ENCODE measurements at regions not wholly inside any gene's neighbourhood (a gene's known extent, or its start where the extent isn't known, plus 50 kb on each side); places are given as distances from the start of the nearest gene placed in this dataset.

DNA sequence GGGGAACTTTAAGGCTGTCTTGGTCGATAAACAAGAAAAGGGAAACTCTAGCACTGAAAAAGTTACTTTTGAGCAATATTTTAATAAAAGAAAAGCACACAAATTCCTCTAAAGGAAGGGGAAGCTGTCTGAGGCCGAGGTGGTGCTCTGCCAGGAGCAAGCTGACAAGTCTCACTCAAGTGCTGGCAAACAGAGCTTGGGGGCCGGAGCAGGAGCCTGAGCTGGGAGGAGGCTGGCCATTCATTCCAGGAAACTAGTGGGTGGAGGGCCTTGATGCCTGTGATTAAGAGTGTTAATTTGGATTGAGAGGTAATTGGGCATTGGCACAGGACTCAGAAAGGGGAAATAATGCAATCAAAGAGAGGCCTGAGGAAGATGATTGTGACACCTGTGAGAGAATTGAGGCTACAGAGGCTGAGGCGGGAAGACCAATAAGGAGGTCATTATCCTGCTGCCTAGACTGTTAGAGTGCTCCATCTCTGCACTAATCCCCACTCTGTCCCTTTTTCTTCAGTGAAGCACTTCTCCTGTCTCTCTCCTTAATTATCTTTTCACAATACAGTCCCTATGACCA is 154.9 kb upstream of the COL1A2 start:
- DNase-seq = no peak

DNA sequence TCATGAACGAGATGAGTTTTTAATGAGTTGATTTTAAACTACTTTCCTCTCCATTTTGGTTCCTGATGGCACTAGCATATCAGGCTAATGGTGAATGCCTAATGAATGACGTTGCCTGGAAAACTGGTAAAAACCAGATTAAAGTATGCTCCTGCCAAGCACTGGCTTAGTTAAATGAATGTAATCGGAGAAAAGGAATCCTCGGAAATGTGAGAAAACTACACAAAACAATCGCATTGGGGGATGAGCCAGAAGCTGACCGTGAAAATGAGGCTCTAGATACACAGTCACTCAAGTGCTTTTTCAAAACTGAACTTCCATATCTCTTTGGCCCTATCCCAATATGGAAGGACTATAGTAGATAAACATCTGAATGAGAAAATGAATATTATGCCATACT is 153.8 kb upstream of the COL1A2 start:
- DNase-seq = no peak

DNA sequence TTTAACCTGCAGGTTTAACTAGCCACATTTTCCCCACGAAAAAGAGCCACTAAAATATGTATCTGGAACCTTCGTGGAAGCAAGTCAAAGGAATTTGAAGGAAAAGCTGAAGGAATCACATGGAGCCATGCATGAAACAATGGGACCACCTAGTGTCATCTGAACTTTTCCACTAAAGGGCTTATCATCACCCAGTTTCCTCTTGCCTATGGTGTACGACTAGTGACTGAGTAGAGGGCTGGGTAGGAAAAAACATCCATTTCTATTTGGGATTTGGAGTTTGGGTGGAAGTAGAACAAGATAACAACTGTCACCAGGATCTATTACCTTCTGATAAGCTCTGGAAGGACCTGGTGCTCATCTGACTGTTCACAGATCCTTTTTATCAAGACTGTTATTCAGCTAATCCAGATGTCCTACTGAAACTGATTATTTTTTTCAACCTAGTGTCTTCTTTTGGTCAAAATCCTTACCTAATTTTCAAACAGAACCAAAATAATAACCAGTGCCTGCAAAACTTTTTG is 153.2 kb upstream of the COL1A2 start:
- DNase-seq = no peak

DNA sequence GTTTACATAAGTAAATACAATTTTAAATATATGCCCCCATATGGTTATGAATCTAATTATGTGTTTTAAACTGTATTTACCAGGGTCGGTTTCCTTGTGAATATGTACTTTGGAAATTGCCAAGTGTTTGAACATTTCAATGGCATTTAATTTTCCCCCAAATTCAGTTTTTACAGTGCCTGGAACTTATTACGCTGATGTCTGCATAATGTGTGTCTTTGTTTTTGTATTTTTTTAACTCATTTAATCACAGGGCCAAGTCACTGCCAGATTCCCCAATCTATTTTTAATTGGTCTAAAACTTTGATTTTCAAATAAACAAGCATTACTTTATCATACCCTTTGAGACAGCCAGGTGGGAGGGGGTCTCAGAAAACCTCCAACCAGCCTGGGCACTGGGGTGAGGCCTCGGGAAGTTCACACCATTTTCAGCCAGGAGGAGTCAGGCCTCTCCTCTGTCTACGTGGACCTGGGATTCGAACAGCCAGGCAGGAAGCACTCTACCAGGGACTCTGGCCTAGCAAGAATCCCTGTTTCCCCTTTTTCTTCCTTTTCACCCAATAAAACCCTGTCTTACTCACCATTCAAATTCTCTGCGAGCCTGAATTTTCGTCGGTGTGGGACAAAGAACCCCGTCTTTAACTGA is 151.5 kb upstream of the COL1A2 start:
- DNase-seq = no peak

DNA sequence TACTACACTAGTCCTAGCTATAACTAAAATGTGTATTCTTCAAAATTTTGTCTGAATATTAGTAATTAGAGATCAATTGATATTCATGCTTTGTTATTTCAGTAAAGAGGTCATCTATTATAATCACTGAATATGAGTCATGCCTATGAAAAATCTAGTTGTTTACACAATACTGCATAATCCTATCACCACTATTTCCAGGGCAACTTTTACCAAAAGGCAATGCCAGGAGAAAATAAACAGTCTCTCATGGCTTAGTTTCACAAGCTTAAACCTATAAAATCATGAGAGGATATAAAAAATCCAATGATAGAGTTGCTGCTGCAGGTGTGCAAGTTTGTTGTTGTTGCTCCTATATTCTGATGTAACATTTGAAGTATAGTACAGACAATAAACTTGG is 149.9 kb upstream of the COL1A2 start:
- no peak for DNase-seq

DNA sequence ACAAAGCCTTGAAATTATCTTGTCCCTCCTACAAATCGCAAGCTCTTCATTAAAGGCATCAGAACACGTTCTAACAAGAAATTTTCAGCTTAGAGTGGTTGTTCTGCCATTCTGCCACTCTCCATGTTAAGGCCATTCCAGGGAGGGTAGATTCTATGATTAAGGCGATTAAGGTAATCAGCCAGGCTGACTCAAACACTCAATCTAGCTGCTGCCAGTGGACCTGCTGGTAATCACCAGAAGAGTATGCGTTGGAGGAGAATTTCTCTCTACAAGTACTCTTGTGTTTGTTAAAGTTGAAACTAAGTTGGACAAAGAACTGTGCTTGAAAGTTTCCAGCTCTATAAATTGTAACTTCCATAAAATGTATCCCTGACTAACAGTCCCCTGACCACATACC is 149.2 kb upstream of the COL1A2 start:
- no peak for DNase-seq

DNA sequence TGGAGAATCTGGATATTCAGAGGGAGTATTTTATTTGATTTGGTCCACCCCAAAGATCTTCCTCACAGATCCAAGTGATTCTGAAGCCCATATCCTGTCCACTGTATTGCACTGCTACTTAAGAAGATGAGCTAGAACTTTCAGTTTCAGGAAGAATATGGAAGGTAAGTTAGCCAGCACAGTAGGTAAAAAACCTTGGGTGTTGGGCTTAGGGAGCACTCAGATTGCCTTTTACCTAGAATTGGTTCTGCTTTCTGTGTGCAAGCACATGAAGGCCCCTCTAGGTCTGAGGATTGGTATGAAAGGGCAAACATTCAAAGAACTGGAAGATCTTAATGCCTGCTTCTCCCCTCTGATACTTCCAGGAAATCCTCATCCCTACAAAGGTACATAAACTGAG is 146.7 kb upstream of the COL1A2 start:
- no peak for DNase-seq

DNA sequence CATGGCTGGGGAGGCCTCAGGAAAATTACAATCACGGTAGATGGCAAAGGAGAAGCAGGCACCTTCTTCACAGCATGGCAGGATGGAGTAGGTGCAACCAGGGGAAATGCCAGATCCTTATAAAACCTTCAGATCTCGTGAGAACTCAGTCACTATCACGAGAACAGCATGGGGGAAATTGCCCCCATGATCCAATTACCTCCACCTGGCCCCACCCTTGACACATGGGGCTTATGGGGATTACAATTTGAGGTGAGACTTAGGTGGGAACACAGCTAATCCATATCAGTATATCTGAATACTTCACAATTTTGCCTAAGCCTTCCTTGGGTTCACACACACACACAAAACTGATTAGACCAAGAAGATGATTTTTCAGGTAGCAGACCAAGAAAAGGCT is 145.1 kb upstream of the COL1A2 start:
- DNase-seq = no peak

DNA sequence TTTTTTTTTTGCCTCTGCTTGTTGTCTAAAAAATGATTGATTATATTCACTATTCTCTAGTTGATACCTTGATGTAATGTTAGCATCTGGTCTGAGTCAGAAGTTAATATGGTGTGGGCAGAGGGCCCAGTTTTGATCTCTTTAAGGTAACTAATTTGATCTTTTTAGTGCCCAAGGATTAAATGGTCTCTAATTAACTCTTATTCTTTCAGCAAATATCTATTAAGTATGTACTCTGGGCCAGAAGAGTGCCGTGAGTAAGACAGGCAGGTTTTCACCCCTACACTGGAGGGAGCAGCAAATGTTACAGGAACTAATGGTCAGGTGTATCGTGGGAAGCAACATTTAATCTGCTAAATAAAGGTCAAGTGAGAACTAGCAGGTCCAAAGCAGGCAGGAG is 144.6 kb upstream of the COL1A2 start:
- DNase-seq = no peak

DNA sequence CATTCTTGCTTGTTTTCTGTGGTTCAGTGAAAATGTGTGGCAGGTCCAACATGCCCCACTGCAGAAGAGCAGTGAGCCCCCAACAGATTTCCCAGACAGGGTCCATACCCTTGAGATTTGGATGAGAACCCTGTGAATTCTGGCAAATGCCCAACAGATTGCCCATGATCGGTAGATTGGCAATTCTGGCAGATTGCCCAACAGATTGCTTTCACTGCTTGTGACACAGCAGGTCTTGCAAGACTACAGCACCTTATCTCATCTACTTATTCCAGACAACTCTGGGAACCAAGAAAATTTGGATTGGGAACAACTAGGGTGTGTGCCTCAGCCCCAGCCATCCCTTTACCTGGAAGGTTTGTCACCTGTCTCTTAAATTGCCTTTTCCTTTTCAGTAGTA is 143.7 kb upstream of the COL1A2 start:
- DNase-seq = no peak

DNA sequence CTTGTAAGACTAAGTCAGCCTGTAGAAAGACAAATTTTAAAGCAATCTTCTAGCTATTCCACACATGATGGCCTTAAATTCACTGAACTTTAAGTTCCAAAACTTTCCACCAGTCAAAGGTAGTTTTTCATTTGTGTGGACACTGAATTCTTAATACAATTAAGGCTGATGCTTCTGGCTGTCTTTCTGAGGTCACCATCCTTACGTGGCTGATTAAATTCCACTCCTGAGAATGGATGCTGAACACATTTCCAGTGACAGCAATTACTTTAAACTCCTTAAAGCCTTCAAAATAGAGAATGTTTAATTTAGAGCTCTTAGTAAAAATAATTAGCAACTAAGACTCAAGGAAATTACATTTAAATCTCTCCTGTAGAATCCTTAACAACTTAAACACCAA is 142.6 kb upstream of the COL1A2 start:
- no peak for DNase-seq

DNA sequence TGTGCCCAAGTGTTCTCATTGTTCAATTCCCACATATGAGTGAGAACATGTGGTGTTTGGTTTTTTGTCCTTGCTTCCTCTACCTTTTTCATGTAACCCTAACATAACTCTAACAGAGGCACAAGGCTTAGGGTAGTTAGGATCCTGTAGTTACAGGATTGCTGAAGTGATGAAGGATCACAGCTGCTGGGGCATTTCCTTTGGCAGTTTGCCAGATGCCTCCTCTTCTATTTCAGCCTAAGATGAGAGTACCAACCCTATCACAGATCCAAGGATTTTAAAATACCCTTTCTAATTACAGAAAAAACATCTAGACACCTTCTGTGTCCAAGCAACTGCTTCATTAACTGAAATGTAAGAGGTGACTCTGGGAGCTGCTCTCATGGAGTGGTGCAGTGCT is 141.7 kb upstream of the COL1A2 start:
- no peak for DNase-seq

DNA sequence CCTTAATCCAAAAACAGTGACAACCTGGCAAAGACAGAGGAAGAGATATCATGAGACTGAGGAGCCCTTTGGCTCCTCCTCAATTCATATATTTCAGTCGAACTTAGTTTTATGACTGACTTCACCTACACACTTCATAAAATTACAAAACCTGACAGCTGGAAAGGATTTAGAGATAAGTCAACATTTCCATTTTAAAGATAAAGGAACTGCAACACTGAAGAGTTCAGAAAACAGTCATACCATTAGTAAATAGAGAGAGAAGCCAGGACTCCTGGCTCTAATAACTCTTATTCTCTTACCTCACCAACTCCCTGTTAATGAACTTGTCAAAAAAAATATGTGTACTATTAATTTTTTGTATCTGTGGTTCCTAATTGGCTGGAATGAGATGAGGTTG is 141.0 kb upstream of the COL1A2 start:
- DNase-seq = no peak

DNA sequence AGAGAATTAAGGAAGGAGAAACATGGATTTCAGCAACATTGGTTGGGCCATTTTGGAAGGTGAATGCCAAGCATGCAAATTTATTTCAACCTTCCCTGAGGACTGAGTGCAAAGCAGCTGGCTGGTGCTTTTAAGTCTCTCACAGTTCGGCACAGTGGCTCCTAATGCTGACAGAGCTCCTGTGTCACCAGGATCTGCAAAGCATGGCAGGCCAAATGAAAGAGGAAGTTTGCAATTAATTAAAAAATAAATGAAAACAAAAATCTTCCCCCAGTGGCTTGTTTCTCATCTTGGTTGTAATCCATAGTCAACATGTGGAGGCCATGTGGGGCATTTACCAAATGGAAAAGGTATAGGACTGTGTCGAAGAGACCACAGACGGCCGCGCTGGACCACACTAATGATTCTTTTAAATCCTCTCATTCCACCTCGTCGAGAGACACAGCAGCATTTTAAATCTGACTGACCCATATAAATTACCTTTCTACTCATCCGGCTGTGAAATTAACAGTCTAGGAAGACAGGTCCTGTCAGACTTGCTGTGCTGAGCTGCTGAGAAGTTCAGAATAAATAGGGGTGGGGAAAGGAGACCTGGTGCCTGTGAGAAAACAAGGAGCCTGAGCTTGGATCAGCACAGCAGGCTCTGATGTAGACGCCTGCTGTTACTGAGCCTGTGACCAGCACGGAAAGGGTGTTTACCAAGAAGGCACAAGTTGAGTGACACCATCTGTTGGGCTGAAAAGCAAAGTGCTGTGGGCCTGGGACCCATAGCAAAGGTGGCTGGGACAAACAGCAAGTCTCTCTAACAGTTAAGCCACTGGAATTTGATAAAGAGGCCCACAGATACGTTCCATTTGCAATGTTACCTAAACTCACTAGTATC is 136.0 kb upstream of the COL1A2 start:
- no peak for DNase-seq

DNA sequence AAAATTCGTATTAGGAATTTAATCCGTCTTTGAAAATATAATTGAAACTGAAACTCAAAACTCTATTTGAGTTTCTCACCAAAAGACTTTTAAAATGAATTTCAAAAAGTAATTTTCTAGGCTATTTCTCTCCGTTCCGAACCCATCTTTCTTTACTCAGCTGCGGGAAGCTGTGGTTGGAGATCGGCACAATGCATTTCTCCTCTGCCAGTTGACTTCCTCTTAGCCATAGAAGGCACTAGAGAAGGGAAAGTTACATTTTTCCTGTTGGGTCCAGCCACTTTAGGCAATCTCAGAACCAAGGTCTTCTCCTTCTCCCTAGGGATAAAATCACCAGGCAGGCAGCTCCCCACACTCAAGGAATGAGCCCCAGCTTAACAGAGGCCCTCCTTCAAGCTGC is 133.6 kb upstream of the COL1A2 start:
- no peak for DNase-seq

DNA sequence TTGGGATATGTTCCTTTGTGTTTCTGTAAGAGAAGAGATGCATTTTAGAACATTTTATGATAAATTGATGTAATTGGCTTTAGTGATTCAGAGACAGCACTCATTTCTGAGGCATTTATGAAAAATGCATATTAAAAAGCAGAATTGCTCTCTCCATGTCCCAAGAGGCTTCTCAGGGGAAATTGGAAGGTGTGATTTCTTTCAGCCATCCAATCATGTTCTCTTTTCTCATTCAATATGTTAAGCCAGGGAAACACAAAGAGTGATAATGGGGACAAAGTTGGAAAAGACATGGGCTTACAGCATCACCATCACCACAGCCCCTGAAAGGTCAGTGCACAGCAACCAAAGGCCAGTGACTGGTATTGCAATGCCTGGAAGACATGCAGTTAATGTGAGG is 129.9 kb upstream of the COL1A2 start:
- no peak for DNase-seq

DNA sequence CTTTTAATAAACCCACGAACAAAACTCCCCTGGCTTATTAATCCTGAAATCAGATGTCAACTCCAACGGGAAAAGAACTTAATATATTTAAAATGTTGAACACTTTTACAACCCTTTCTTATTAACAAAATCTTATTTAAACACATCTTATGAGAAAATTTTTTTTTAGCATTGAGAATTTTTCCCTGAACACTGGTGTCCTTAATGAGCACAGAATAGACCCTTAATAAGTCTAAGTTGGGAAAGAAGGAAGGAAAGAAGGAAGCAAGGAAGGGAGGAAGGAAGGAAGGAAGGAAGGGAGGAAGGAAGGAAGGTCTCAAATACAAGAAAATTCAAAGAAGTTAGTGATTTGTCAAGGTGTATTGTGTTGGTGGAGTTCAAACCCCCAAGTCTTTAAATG is 129.2 kb upstream of the COL1A2 start:
- no peak for DNase-seq

DNA sequence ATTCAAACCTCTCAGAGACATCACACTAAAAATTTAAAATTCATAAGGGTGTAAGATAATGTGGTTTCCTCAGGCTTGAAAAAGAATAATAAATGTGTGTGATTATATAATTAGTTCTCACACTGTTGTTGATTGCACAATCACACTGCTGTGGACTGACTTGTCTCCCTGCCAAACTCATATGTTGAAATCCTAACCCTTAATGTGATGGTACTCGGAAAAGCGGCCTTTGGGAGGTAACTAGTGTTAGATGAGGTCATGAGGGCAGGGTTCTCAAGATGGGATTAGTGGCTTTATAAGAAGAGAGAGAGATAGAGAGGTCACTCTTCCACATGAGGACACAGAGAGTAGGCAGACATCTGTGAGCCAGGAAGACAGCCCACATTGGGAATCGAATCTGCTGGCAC is 128.5 kb upstream of the COL1A2 start:
- no peak for DNase-seq

DNA sequence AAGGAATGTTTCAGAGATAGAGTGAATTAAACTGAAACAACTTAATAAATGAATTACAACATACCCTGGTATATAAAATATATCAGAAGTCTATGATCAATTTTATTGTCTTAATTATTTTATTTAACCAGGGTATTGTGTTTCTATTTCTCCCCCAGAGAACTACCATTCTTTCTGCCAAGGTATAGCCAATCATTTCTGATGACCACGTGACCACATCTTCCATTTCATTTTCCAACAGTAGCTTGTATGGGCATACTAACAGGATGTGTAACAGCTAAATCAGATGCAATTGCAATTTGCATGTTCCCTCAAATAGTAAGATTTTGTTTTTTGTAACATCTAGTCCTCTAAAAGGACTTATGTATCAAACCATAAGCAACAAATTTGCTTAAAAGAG is 123.9 kb upstream of the COL1A2 start:
- DNase-seq = no peak

DNA sequence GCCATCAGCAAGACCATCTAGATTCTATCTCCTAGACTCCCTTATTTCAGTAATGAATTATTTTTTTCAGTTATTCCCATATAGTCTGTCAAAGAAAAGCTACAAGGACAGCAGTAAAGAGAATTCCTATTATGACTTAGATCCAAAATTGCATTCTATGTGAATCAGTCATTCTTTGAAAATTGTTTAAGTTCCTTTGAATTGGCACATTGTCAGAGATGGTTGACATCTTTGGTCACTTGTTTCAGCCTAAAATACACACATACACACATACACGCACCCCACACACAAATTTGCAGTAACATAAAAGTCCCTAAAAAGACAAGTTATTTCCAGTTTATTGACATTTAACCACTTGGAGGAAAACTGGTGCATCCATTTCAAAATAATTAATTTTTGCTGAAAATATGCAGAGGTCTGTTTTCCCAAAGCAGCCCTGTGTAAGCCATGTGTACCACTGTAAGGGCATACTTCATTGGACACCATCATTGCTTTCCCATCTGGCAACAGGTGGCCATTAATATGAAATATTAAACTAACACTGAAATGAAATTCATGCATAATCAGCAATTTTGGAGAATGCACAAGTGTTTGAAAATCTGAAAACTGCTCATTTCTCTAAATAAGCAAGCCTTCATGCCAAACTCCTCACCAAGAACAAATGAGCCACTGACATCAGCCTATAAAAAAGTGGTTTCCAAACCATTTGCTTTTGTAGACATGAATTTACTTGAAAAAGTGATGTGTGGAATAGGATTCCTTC is 121.7 kb upstream of the COL1A2 start:
- no peak for DNase-seq

DNA sequence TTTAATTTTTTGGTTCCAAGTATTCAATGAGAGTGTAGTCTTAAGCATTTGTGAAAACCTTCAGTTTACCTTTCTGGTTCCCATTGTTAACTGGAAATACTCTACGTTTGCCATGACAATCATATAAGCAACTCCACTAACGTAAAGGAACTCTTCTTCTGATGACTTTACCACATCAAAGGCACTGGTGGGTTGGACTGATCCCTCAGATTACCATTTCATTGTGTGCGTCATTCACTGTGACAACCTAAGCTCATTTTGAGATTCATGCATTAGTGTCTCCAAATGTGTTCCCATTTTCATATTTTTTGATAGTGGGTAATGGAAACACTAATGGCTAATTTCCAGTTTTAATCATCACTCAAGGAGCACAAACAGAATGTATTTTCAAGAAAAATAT is 119.9 kb upstream of the COL1A2 start:
- DNase-seq = no peak

DNA sequence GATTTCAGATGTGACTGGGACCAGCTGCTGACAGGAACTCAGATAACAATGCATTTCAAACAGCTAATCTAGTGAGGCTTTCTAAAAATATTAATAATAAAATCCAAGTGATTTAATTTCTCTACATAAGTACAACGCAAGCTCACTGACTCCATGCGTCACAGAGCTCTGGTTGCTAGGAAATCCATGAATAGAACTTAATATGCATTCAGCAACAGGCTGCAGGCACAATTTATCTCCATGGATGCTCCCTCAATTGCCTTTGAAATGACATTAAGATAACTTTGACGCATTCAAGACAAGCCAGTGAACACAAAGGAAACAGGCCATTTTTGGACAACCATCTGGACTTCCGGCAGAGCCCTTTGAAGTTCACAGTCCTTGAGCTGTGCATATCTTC is 118.7 kb upstream of the COL1A2 start:
- no peak for DNase-seq

DNA sequence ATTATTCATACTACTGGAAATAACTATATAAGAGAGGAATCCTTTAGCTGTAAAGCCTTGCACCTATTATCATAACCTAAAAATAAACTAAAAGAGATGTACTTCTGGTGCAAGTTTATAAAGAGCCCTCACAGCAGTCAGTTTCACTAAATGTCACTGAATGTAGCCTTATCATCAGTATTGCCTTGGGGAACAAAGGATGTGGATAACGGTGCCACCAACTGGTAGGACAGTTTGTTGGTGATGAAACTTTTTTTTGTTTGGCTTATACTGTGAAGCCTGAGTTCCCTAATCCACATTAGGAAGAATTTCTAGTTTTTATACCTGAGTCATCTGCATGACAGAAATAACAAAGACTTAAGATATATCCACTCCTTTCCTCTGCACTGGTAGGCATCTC is 117.9 kb upstream of the COL1A2 start:
- no peak for DNase-seq

Measured in hippocampal formation (tissue), 2 donors.